Glutamatergic neuron (in vitro differentiated cells): ENCODE measurements at regions not wholly inside any gene's neighbourhood (a gene's known extent, or its start where the extent isn't known, plus 50 kb on each side); places are given as distances from the start of the nearest gene placed in this dataset.

Experiments
- DNase-seq: peaks from one replicate; pipeline ENCODE4 v3.0.0; 2022
- H3K27ac Mint-ChIP-seq: one replicate; pipeline ENCODE4 v1.8.0; 2020; ENCODE audit warnings: mild to moderate bottlenecking, mixed read lengths, inconsistent platforms; ENCODE audit not compliant: unreplicated experiment
- H3K27me3 Mint-ChIP-seq: one replicate; pipeline ENCODE4 v1.8.0; 2020; ENCODE audit warnings: mild to moderate bottlenecking, moderate library complexity, mixed read lengths, inconsistent platforms; ENCODE audit not compliant: unreplicated experiment
- H3K36me3 Mint-ChIP-seq: one replicate; pipeline ENCODE4 v1.8.0; 2020; ENCODE audit warnings: mild to moderate bottlenecking, mixed read lengths, inconsistent platforms; ENCODE audit not compliant: unreplicated experiment
- H3K4me1 Mint-ChIP-seq: one replicate; pipeline ENCODE4 v1.8.0; 2020; ENCODE audit warnings: mild to moderate bottlenecking, low read depth, mixed read lengths, inconsistent platforms; ENCODE audit not compliant: unreplicated experiment
- H3K4me3 Mint-ChIP-seq: one replicate; pipeline ENCODE4 v1.8.0; 2020; ENCODE audit warnings: mild to moderate bottlenecking, mixed read lengths, inconsistent platforms; ENCODE audit not compliant: unreplicated experiment
- H3K9me3 Mint-ChIP-seq: one replicate; pipeline ENCODE4 v1.8.0; 2020; ENCODE audit warnings: mild to moderate bottlenecking, moderate library complexity, mixed read lengths, inconsistent platforms; ENCODE audit not compliant: unreplicated experiment
- CTCF ChIP-seq: fragments of 200-600 bp; sonication (generic); IDR thresholded peaks from one replicate; pipeline ENCODE4 v1.5.0; 2021; ENCODE audit not compliant: partially characterized antibody, unreplicated experiment

- Mint-ChIP-seq H3K27ac (no peak overlapping the region), H3K27me3 (no peaks in the 10 kb centered on the region), H3K36me3 (peaks cover 7% of the 10 kb centered on the region), H3K9me3 (peaks cover 12% of the 10 kb centered on the region), H3K4me3 (no peak overlapping the region), H3K4me1 (peaks cover 10% of the 10 kb centered on the region)
- DNase-seq: no peak
- TF ChIP-seq CTCF: no peak
Measured at GRCh38 chr11:37104380-37104779, 506.3 kb upstream of the RAG2 start.

- TF ChIP-seq CTCF: no peak
- Mint-ChIP-seq H3K36me3 (peaks cover 7% of the 10 kb centered on the region), H3K27me3 (no peaks in the 10 kb centered on the region), H3K4me1 (no peaks in the 10 kb centered on the region), H3K9me3 (peaks cover 5% of the 10 kb centered on the region), H3K27ac (no peak overlapping the region), H3K4me3 (no peak overlapping the region)
- DNase-seq: no peak
Measured at GRCh38 chr11:37100008-37100407, 502.0 kb upstream of the RAG2 start.

GRCh38 chr11:37092487-37092886 is 494.5 kb upstream of the RAG2 start:
- no peaks in the 10 kb centered on the region for H3K9me3 Mint-ChIP-seq
- no peaks in the 10 kb centered on the region for H3K27me3 Mint-ChIP-seq
- no peaks in the 10 kb centered on the region for H3K36me3 Mint-ChIP-seq
- DNase-seq: no peak
- H3K27ac Mint-ChIP-seq: no peak overlapping the region
- TF ChIP-seq CTCF: no peak
- no peak overlapping the region for H3K4me3 Mint-ChIP-seq
- H3K4me1 Mint-ChIP-seq: no peaks in the 10 kb centered on the region

GRCh38 chr11:37089439-37089838 is 491.4 kb upstream of the RAG2 start:
- no peaks in the 10 kb centered on the region for H3K9me3 Mint-ChIP-seq
- TF ChIP-seq CTCF: no peak
- H3K27me3 Mint-ChIP-seq: no peaks in the 10 kb centered on the region
- H3K36me3 Mint-ChIP-seq: no peaks in the 10 kb centered on the region
- H3K4me3 Mint-ChIP-seq: no peak overlapping the region
- peaks cover 3% of the 10 kb centered on the region for H3K4me1 Mint-ChIP-seq
- no peak for DNase-seq
- no peak overlapping the region for H3K27ac Mint-ChIP-seq

- H3K36me3 Mint-ChIP-seq: no peaks in the 10 kb centered on the region
Measured at GRCh38 chr11:37088573-37088910, 490.5 kb upstream of the RAG2 start.

More at GRCh38 chr11:37088573-37088910, 490.5 kb upstream of the RAG2 start:
- no peak for TF ChIP-seq CTCF
- DNase-seq: no peak
- Mint-ChIP-seq H3K27ac (no peak overlapping the region), H3K4me3 (no peak overlapping the region), H3K27me3 (no peaks in the 10 kb centered on the region), H3K9me3 (no peaks in the 10 kb centered on the region), H3K4me1 (peaks cover 3% of the 10 kb centered on the region)
